ENCODE measurements at regions not wholly inside any gene's neighbourhood (a gene's known extent, or its start where the extent isn't known, plus 50 kb on each side); places are given as distances from the start of the nearest gene placed in this dataset.
"Not testable (repeated sequence)": the region's sequence is repeated elsewhere in the genome, so short reads cannot be mapped to it uniquely, and the experiment has no call there.

- H3K9me3 ChIP-seq (ENCODE audit: control insufficient read depth, low read depth, low read length) = no peaks in the 10 kb centered on the region
- H3K4me3 ChIP-seq (ENCODE audit: low read length) = no peak overlapping the region
- H3K27me3 ChIP-seq (ENCODE audit: control insufficient read depth, insufficient read depth, low read length) = no peaks in the 10 kb centered on the region
- H3K36me3 ChIP-seq (ENCODE audit: control insufficient read depth, low read depth, low read length) = no peaks in the 10 kb centered on the region
- no peak overlapping the region for H3K27ac ChIP-seq (ENCODE audit: low read length)
- no peaks in the 10 kb centered on the region for H3K4me1 ChIP-seq (ENCODE audit: control insufficient read depth, low read depth, low read length)
- no peak overlapping the region for H3K9ac ChIP-seq (ENCODE audit: low read length)
These were observed 772.9 kb upstream of the SLIT2 start for GRCh38 chr4:19478791-19479190.

GRCh38 chr4:19473569-19473968 lies 778.1 kb upstream of the SLIT2 start:
- H3K9me3 ChIP-seq (ENCODE audit: control insufficient read depth, low read depth, low read length) = no peaks in the 10 kb centered on the region
- no peak overlapping the region for H3K27ac ChIP-seq (ENCODE audit: low read length)
- H3K9ac ChIP-seq (ENCODE audit: low read length) = no peak overlapping the region
- H3K27me3 ChIP-seq (ENCODE audit: control insufficient read depth, insufficient read depth, low read length) = no peaks in the 10 kb centered on the region
- H3K4me3 ChIP-seq (ENCODE audit: low read length) = no peak overlapping the region
- no peaks in the 10 kb centered on the region for H3K36me3 ChIP-seq (ENCODE audit: control insufficient read depth, low read depth, low read length)
- no peaks in the 10 kb centered on the region for H3K4me1 ChIP-seq (ENCODE audit: control insufficient read depth, low read depth, low read length)

- no peak overlapping the region for H3K27ac ChIP-seq (ENCODE audit: low read length)
- H3K4me3 ChIP-seq (ENCODE audit: low read length) = no peak overlapping the region
- no peaks in the 10 kb centered on the region for H3K27me3 ChIP-seq (ENCODE audit: control insufficient read depth, insufficient read depth, low read length)
- no peaks in the 10 kb centered on the region for H3K4me1 ChIP-seq (ENCODE audit: control insufficient read depth, low read depth, low read length)
- H3K9me3 ChIP-seq (ENCODE audit: control insufficient read depth, low read depth, low read length) = no peaks in the 10 kb centered on the region
- no peaks in the 10 kb centered on the region for H3K36me3 ChIP-seq (ENCODE audit: control insufficient read depth, low read depth, low read length)
- H3K9ac ChIP-seq (ENCODE audit: low read length) = no peak overlapping the region
These were observed 779.0 kb upstream of the SLIT2 start for GRCh38 chr4:19472666-19473065.

GRCh38 chr4:19470001-19470400 lies 781.7 kb upstream of the SLIT2 start:
- H3K9me3 ChIP-seq (ENCODE audit: control insufficient read depth, low read depth, low read length); H3K27me3 ChIP-seq (ENCODE audit: control insufficient read depth, insufficient read depth, low read length); H3K27ac ChIP-seq (ENCODE audit: low read length); H3K4me3 ChIP-seq (ENCODE audit: low read length); H3K9ac ChIP-seq (ENCODE audit: low read length); H3K36me3 ChIP-seq (ENCODE audit: control insufficient read depth, low read depth, low read length); H3K4me1 ChIP-seq (ENCODE audit: control insufficient read depth, low read depth, low read length): not testable (repeated sequence)

GRCh38 chr4:19462117-19462516 lies 789.6 kb upstream of the SLIT2 start:
- no peaks in the 10 kb centered on the region for H3K4me1 ChIP-seq (ENCODE audit: control insufficient read depth, low read depth, low read length)
- no peak overlapping the region for H3K4me3 ChIP-seq (ENCODE audit: low read length)
- H3K9ac ChIP-seq (ENCODE audit: low read length) = no peak overlapping the region
- H3K36me3 ChIP-seq (ENCODE audit: control insufficient read depth, low read depth, low read length) = no peaks in the 10 kb centered on the region
- H3K27me3 ChIP-seq (ENCODE audit: control insufficient read depth, insufficient read depth, low read length) = no peaks in the 10 kb centered on the region
- no peaks in the 10 kb centered on the region for H3K9me3 ChIP-seq (ENCODE audit: control insufficient read depth, low read depth, low read length)
- no peak overlapping the region for H3K27ac ChIP-seq (ENCODE audit: low read length)

- Histone ChIP-seq H3K36me3 (ENCODE audit: control insufficient read depth, low read depth, low read length) (no peaks in the 10 kb centered on the region), H3K27ac (ENCODE audit: low read length) (no peak overlapping the region), H3K27me3 (ENCODE audit: control insufficient read depth, insufficient read depth, low read length) (no peaks in the 10 kb centered on the region), H3K9me3 (ENCODE audit: control insufficient read depth, low read depth, low read length) (no peaks in the 10 kb centered on the region), H3K4me3 (ENCODE audit: low read length) (no peak overlapping the region), H3K9ac (ENCODE audit: low read length) (no peak overlapping the region), H3K4me1 (ENCODE audit: control insufficient read depth, low read depth, low read length) (no peaks in the 10 kb centered on the region)
These were observed 795.7 kb upstream of the SLIT2 start for GRCh38 chr4:19455850-19456602.

GRCh38 chr4:19455196-19455595 lies 796.5 kb upstream of the SLIT2 start:
- no peak overlapping the region for H3K4me3 ChIP-seq (ENCODE audit: low read length)
- no peaks in the 10 kb centered on the region for H3K4me1 ChIP-seq (ENCODE audit: control insufficient read depth, low read depth, low read length)
- H3K36me3 ChIP-seq (ENCODE audit: control insufficient read depth, low read depth, low read length) = no peaks in the 10 kb centered on the region
- no peaks in the 10 kb centered on the region for H3K9me3 ChIP-seq (ENCODE audit: control insufficient read depth, low read depth, low read length)
- no peak overlapping the region for H3K9ac ChIP-seq (ENCODE audit: low read length)
- H3K27me3 ChIP-seq (ENCODE audit: control insufficient read depth, insufficient read depth, low read length) = no peaks in the 10 kb centered on the region
- no peak overlapping the region for H3K27ac ChIP-seq (ENCODE audit: low read length)

- Histone ChIP-seq H3K9me3 (ENCODE audit: control insufficient read depth, low read depth, low read length) (peaks cover 17% of the 10 kb centered on the region), H3K27ac (ENCODE audit: low read length) (no peak overlapping the region), H3K36me3 (ENCODE audit: control insufficient read depth, low read depth, low read length) (no peaks in the 10 kb centered on the region), H3K9ac (ENCODE audit: low read length) (no peak overlapping the region), H3K4me3 (ENCODE audit: low read length) (no peak overlapping the region), H3K27me3 (ENCODE audit: control insufficient read depth, insufficient read depth, low read length) (peaks cover 7% of the 10 kb centered on the region), H3K4me1 (ENCODE audit: control insufficient read depth, low read depth, low read length) (no peaks in the 10 kb centered on the region)
These were observed 813.5 kb upstream of the SLIT2 start for GRCh38 chr4:19438233-19438632.

- no peaks in the 10 kb centered on the region for H3K36me3 ChIP-seq (ENCODE audit: control insufficient read depth, low read depth, low read length)
- H3K4me1 ChIP-seq (ENCODE audit: control insufficient read depth, low read depth, low read length) = no peaks in the 10 kb centered on the region
- H3K9me3 ChIP-seq (ENCODE audit: control insufficient read depth, low read depth, low read length) = peaks cover 17% of the 10 kb centered on the region
- no peak overlapping the region for H3K9ac ChIP-seq (ENCODE audit: low read length)
- no peak overlapping the region for H3K4me3 ChIP-seq (ENCODE audit: low read length)
- peaks cover 19% of the 10 kb centered on the region for H3K27me3 ChIP-seq (ENCODE audit: control insufficient read depth, insufficient read depth, low read length)
- no peak overlapping the region for H3K27ac ChIP-seq (ENCODE audit: low read length)
These were observed 814.7 kb upstream of the SLIT2 start for GRCh38 chr4:19437008-19437407.

GRCh38 chr4:19429684-19430083 lies 822.0 kb upstream of the SLIT2 start:
- peaks cover 3% of the 10 kb centered on the region for H3K4me1 ChIP-seq (ENCODE audit: control insufficient read depth, low read depth, low read length)
- no peak overlapping the region for H3K27ac ChIP-seq (ENCODE audit: low read length)
- peaks cover 4% of the 10 kb centered on the region for H3K9me3 ChIP-seq (ENCODE audit: control insufficient read depth, low read depth, low read length)
- no peaks in the 10 kb centered on the region for H3K36me3 ChIP-seq (ENCODE audit: control insufficient read depth, low read depth, low read length)
- H3K9ac ChIP-seq (ENCODE audit: low read length) = no peak overlapping the region
- H3K4me3 ChIP-seq (ENCODE audit: low read length) = no peak overlapping the region
- peaks cover 92% of the 10 kb centered on the region for H3K27me3 ChIP-seq (ENCODE audit: control insufficient read depth, insufficient read depth, low read length)

GRCh38 chr4:19425146-19425545 lies 826.6 kb upstream of the SLIT2 start:
- no peak overlapping the region for H3K27ac ChIP-seq (ENCODE audit: low read length)
- peaks cover 3% of the 10 kb centered on the region for H3K4me1 ChIP-seq (ENCODE audit: control insufficient read depth, low read depth, low read length)
- no peaks in the 10 kb centered on the region for H3K9me3 ChIP-seq (ENCODE audit: control insufficient read depth, low read depth, low read length)
- no peaks in the 10 kb centered on the region for H3K36me3 ChIP-seq (ENCODE audit: control insufficient read depth, low read depth, low read length)
- H3K4me3 ChIP-seq (ENCODE audit: low read length) = no peak overlapping the region
- H3K9ac ChIP-seq (ENCODE audit: low read length) = no peak overlapping the region
- H3K27me3 ChIP-seq (ENCODE audit: control insufficient read depth, insufficient read depth, low read length) = peaks cover 77% of the 10 kb centered on the region

GRCh38 chr4:19417256-19417655 lies 834.4 kb upstream of the SLIT2 start:
- Histone ChIP-seq H3K27me3 (ENCODE audit: control insufficient read depth, insufficient read depth, low read length) (no peaks in the 10 kb centered on the region), H3K4me3 (ENCODE audit: low read length) (no peak overlapping the region), H3K36me3 (ENCODE audit: control insufficient read depth, low read depth, low read length) (no peaks in the 10 kb centered on the region), H3K9me3 (ENCODE audit: control insufficient read depth, low read depth, low read length) (no peaks in the 10 kb centered on the region), H3K27ac (ENCODE audit: low read length) (no peak overlapping the region), H3K9ac (ENCODE audit: low read length) (no peak overlapping the region), H3K4me1 (ENCODE audit: control insufficient read depth, low read depth, low read length) (no peaks in the 10 kb centered on the region)

Measured in iPS-18a (cell line).